ENCODE measurements at regions not wholly inside any gene's neighbourhood (a gene's known extent, or its start where the extent isn't known, plus 50 kb on each side); places are given as distances from the start of the nearest gene placed in this dataset.

- in situ Hi-C loops (cut with HindIII; ENCODE audit: low pct_unique_long_range_greater_than_20kb, low sequenced_read_pairs) (no loop called here), intact Hi-C loops (cut with micrococcal nuclease; ENCODE audit: unreplicated experiment) (no loop called here)
- Histone ChIP-seq H3K4me3 (ENCODE audit: low read depth in 2 of 2, low read length in 2 of 2) (no peak overlapping the region), H3K9me3 (ENCODE audit: control insufficient read depth, insufficient read depth, low read depth, low read length) (no peaks in the 10 kb centered on the region), H3K27me3 (ENCODE audit: control insufficient read depth, insufficient read depth, low read length) (no peaks in the 10 kb centered on the region), H3K27ac (ENCODE audit: low read length) (no peak overlapping the region), H3K36me3 (ENCODE audit: control insufficient read depth, insufficient read depth, low read length) (no peaks in the 10 kb centered on the region), H3K4me1 (ENCODE audit: control insufficient read depth, insufficient read depth, low read length) (no peaks in the 10 kb centered on the region)
- ChIA-PET CTCF (no interaction called here), POLR2A (no interaction called here)
- DNase-seq (ENCODE audit: low read depth, low spot score) (no peak), ATAC-seq (no peak)
- no peak for TF ChIP-seq TCF7L2 (IDR thresholded peaks at IDR 0.05; ENCODE audit: low read depth, low read length)
- no TSS peak for BruUV-seq (replicated peaks)
Observed at GRCh38 chr6:81847866-81848265, 95.4 kb upstream of the TENT5A start.

GRCh38 chr6:81844686-81845085 is 92.2 kb upstream of the TENT5A start:
- BruUV-seq (replicated peaks): no TSS peak

More at GRCh38 chr6:81844686-81845085, 92.2 kb upstream of the TENT5A start:
- in situ Hi-C loops (cut with HindIII; ENCODE audit: low pct_unique_long_range_greater_than_20kb, low sequenced_read_pairs): no loop called here
- Histone ChIP-seq H3K4me1 (ENCODE audit: control insufficient read depth, insufficient read depth, low read length) (no peaks in the 10 kb centered on the region), H3K4me3 (ENCODE audit: low read depth in 2 of 2, low read length in 2 of 2) (no peak overlapping the region), H3K36me3 (ENCODE audit: control insufficient read depth, insufficient read depth, low read length) (no peaks in the 10 kb centered on the region), H3K9me3 (ENCODE audit: control insufficient read depth, insufficient read depth, low read depth, low read length) (no peaks in the 10 kb centered on the region), H3K27ac (ENCODE audit: low read length) (no peak overlapping the region), H3K27me3 (ENCODE audit: control insufficient read depth, insufficient read depth, low read length) (no peaks in the 10 kb centered on the region)
- no peak for ATAC-seq
- intact Hi-C loops (cut with micrococcal nuclease; ENCODE audit: unreplicated experiment): no loop called here
- ChIA-PET CTCF (no interaction called here), POLR2A (no interaction called here)
- DNase-seq (ENCODE audit: low read depth, low spot score): no peak
- TF ChIP-seq REST (IDR thresholded peaks at IDR 0.05; ENCODE audit: insufficient read depth in 1 of 2, low read depth in 2 of 2, low read length in 1 of 2) (no peak), POLR2AphosphoS5 (IDR thresholded peaks at IDR 0.05; ENCODE audit: low read depth, low read length) (no peak), CTCF (IDR thresholded peaks at IDR 0.05) (no peak), TCF7L2 (IDR thresholded peaks at IDR 0.05; ENCODE audit: low read depth, low read length) (no peak), SIN3A (IDR thresholded peaks at IDR 0.05; ENCODE audit: borderline replicate concordance, insufficient read depth, low read depth, low read length) (no peak)

Measured in Panc1 (cell line).